NCI-H2081 treated with DMSO at 0.1 percent for 48 hours (cell line): ENCODE measurements at regions not wholly inside any gene's neighbourhood (a gene's known extent, or its start where the extent isn't known, plus 50 kb on each side); places are given as distances from the start of the nearest gene placed in this dataset.

Experiments used
- DNase-seq: peaks from one replicate; lab custom pipeline; 2025; lab: John Stamatoyannopoulos, UW

GRCh38 chr2:52128081-52128480 lies 1096.1 kb upstream of the NRXN1 start:
- DNase-seq, result no peak

GRCh38 chr2:52127527-52127926 lies 1095.6 kb upstream of the NRXN1 start:
- DNase-seq, result no peak

- no peak for DNase-seq
Observed at GRCh38 chr2:52117299-52117698, 1085.4 kb upstream of the NRXN1 start.

- DNase-seq, result no peak
Observed at GRCh38 chr2:52115750-52116149, 1083.8 kb upstream of the NRXN1 start.

- no peak for DNase-seq
Observed at GRCh38 chr2:52113338-52113737, 1081.4 kb upstream of the NRXN1 start.

GRCh38 chr2:52112141-52112540 lies 1080.2 kb upstream of the NRXN1 start:
- no peak for DNase-seq

GRCh38 chr2:52107124-52107523 lies 1075.2 kb upstream of the NRXN1 start:
- DNase-seq, result no peak

- no peak for DNase-seq
Observed at GRCh38 chr2:52097071-52097470, 1065.1 kb upstream of the NRXN1 start.

- no peak for DNase-seq
Observed at GRCh38 chr2:52084759-52085158, 1052.8 kb upstream of the NRXN1 start.

- DNase-seq, result no peak
Observed at GRCh38 chr2:52083214-52083613, 1051.3 kb upstream of the NRXN1 start.

- no peak for DNase-seq
Observed at GRCh38 chr2:52082646-52083045, 1050.7 kb upstream of the NRXN1 start.

GRCh38 chr2:52079602-52080001 lies 1047.7 kb upstream of the NRXN1 start:
- DNase-seq, result no peak

- no peak for DNase-seq
Observed at GRCh38 chr2:52077159-52077558, 1045.2 kb upstream of the NRXN1 start.

GRCh38 chr2:52074130-52074719 lies 1042.3 kb upstream of the NRXN1 start:
- DNase-seq, result peak; percentile 18

GRCh38 chr2:52072949-52073348 lies 1041.0 kb upstream of the NRXN1 start:
- no peak for DNase-seq

GRCh38 chr2:52070665-52071064 lies 1038.7 kb upstream of the NRXN1 start:
- DNase-seq, result no peak

GRCh38 chr2:52064234-52064633 lies 1032.3 kb upstream of the NRXN1 start:
- DNase-seq, result no peak

- DNase-seq, result no peak
Observed at GRCh38 chr2:52054824-52055223, 1022.9 kb upstream of the NRXN1 start.

- DNase-seq, result no peak
Observed at GRCh38 chr2:52036853-52037252, 1004.9 kb upstream of the NRXN1 start.

GRCh38 chr2:52036024-52036423 lies 1004.1 kb upstream of the NRXN1 start:
- DNase-seq, result no peak

- DNase-seq, result no peak
Observed at GRCh38 chr2:52035391-52035790, 1003.5 kb upstream of the NRXN1 start.

- DNase-seq, result peak; percentile 26
Observed at GRCh38 chr2:52034706-52035105, 1002.8 kb upstream of the NRXN1 start.

- DNase-seq, result no peak
Observed at GRCh38 chr2:52022006-52022405, 990.1 kb upstream of the NRXN1 start.

GRCh38 chr2:52017646-52018235 lies 985.8 kb upstream of the NRXN1 start:
- DNase-seq, result no peak
